ENCODE measurements at regions not wholly inside any gene's neighbourhood (a gene's known extent, or its start where the extent isn't known, plus 50 kb on each side); places are given as distances from the start of the nearest gene placed in this dataset.

DNA sequence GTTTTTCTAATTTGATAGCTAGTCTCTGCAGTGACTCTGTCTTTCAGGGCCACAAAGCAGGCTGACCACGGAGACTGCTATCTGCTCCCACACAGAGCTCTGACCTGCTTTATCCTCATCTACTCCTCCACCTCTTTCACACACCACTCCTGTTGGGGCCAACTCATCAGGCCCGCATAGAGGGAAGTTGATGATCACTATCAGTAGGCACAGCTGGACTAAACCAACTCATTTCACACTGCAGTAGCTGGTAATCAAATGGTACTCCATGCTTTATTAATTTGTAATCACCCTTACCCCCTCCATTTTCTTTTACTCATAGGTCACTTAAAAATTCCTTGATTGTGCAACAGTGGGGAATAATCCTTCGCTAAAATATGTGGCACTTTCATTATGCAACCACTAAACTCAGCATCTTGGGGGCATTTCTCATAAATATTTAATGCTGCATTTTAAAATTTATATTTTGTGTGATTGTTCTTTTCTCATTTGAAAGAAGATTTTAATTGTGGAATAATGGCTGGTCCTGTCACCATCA is 249.8 kb upstream of the GCFC2 start:
- no peaks in the 10 kb centered on the region for H3K9me3 ChIP-seq
- no peak for DNase-seq
- no peak overlapping the region for H3K4me3 ChIP-seq (ENCODE audit: low read depth, low read length)
- H3K4me1 ChIP-seq = no peaks in the 10 kb centered on the region
- no peaks in the 10 kb centered on the region for H3K27me3 ChIP-seq
- TF ChIP-seq, protein P1, sequence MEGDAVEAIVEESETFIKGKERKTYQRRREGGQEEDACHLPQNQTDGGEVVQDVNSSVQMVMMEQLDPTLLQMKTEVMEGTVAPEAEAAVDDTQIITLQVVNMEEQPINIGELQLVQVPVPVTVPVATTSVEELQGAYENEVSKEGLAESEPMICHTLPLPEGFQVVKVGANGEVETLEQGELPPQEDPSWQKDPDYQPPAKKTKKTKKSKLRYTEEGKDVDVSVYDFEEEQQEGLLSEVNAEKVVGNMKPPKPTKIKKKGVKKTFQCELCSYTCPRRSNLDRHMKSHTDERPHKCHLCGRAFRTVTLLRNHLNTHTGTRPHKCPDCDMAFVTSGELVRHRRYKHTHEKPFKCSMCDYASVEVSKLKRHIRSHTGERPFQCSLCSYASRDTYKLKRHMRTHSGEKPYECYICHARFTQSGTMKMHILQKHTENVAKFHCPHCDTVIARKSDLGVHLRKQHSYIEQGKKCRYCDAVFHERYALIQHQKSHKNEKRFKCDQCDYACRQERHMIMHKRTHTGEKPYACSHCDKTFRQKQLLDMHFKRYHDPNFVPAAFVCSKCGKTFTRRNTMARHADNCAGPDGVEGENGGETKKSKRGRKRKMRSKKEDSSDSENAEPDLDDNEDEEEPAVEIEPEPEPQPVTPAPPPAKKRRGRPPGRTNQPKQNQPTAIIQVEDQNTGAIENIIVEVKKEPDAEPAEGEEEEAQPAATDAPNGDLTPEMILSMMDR (IDR thresholded peaks at IDR 0.05; ENCODE audit: low read depth, low read length) = no peak
- H3K36me3 ChIP-seq = no peaks in the 10 kb centered on the region

DNA sequence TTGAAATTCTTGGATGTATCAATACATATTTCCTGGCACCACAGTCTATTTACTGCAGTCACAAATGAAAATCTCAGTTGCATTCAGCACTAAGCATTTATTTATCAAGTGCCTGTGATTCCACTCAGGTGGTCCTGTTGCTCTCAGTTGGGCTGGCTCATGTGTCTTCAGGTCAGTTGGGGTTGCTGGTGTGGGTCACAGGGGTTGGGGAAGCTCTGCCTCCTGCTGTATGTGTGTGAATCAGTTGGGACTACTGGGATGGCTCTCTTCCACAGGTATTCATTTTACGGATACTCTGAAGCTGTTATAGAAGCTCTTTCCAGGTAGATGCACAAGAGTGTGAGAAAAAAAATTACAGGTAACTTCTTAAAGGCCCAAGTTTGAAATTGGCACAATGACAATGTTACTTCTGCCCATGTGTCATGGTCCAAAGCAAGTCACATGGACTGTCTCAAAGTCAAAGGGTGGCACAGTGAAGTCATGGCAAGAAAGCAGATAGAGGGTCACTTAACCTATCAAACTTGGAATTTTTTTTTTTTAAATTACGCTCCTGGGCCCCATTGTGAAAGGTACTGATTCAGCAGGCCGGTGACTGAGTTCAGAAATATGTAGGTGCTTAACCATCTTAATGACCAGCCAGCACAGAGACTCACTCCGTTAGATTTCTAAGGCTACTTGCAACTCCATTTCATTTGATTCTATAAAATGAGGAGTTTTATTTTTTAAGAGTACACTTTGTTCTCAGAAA is 249.2 kb upstream of the GCFC2 start:
- TF ChIP-seq, protein P1 (IDR thresholded peaks at IDR 0.05; ENCODE audit: low read depth, low read length) = no peak
- Histone ChIP-seq H3K9me3 (no peaks in the 10 kb centered on the region), H3K4me1 (no peaks in the 10 kb centered on the region), H3K4me3 (ENCODE audit: low read depth, low read length) (no peak overlapping the region), H3K36me3 (no peaks in the 10 kb centered on the region), H3K27me3 (no peaks in the 10 kb centered on the region)
- DNase-seq = no peak

DNA sequence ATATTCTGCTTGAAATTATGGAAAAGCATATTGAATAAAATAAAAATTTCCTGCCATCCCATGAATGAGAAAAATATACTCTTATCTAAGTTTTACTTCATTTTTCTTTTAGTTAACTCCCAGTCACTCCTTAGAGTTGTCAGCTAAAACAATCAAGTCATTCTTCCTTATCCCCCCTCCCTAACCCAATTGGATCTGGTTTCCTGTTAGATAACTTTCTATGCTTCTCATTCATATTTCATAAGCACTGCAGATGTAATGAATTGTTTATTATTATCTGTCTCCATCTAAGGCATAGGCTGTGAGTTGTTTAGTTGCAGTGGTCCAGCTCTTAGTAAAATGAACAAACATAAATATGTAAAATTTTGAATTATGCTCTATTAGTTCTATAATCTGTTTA is 244.0 kb upstream of the GCFC2 start:
- no peaks in the 10 kb centered on the region for H3K4me1 ChIP-seq
- no peaks in the 10 kb centered on the region for H3K9me3 ChIP-seq
- TF ChIP-seq, protein P1 (IDR thresholded peaks at IDR 0.05; ENCODE audit: low read depth, low read length) = no peak
- no peaks in the 10 kb centered on the region for H3K27me3 ChIP-seq
- no peak for DNase-seq
- no peaks in the 10 kb centered on the region for H3K36me3 ChIP-seq
- H3K4me3 ChIP-seq (ENCODE audit: low read depth, low read length) = no peak overlapping the region

DNA sequence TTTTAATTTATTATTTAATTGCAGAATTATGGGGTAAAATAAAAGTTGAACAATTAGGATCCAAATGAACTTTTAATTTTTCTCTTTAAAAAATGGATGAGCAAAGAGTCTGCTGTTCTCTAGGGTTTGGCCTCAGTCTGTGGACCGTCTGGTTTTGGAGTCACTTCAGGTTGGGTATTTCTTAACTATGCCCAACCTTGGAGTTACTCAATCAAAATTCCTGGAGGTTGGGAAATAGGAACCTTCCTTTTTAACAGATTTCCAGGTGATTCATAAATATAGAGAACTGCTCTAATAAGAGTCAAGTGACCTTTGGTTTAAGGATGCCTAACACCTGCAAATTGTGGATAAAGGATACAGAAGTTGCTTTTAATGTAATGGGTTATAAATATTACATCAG is 241.5 kb upstream of the GCFC2 start:
- Histone ChIP-seq H3K36me3 (no peaks in the 10 kb centered on the region), H3K4me3 (ENCODE audit: low read depth, low read length) (no peak overlapping the region), H3K27me3 (no peaks in the 10 kb centered on the region), H3K9me3 (no peaks in the 10 kb centered on the region), H3K4me1 (no peaks in the 10 kb centered on the region)
- DNase-seq = no peak
- TF ChIP-seq, protein P1 (IDR thresholded peaks at IDR 0.05; ENCODE audit: low read depth, low read length) = no peak

DNA sequence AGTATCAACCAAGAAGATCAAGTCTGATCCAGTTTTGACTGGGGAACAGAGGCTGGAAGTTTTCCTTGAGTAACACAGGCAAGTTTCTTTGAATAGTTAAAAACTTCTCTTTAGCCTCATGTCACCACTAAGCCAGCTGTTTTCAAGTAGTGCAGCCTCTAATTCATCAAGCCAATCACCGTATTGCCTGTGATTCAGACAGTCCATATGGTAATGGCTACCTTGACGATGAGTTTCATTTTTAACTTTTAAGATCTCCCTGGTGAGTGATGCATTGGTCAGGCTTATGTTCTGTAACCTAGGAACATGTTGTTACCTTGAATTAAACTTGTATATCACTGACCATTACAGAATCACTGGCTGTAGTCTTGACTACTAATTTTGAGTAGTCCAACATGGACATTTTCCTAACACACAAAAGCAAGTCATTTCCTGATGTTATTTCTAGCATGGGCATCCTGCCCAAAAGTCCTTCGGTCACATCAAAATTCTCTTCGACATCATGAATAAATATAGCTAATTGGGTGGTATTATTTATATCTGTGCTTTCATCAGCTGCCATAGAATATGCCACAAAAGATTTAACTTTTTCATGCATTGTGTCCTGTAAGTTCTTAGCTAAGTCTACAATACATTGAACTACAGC is 238.8 kb upstream of the GCFC2 start:
- TF ChIP-seq, protein P1 (IDR thresholded peaks at IDR 0.05; ENCODE audit: low read depth, low read length) = no peak
- no peak overlapping the region for H3K4me3 ChIP-seq (ENCODE audit: low read depth, low read length)

DNA sequence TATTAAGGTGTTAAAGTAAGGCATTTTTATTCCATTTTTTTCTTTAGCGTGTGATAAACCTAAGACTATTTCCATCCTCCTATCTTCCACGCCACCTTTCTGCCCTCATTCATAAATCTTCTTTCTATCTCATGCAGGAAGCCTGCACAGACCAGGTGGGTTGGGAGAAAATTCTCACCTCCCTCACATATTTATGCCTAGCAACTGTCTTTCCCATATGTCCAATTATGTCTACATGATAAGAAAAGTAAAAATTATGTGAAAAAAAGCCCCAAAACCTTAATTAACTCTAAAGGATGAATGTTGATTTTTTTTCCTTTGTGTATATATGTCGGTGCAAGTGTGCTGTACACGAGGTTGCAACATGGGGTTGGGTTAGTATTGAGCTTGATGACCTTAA is 225.6 kb upstream of the GCFC2 start:
- TF ChIP-seq, protein P1 (IDR thresholded peaks at IDR 0.05; ENCODE audit: low read depth, low read length) = no peak
- no peaks in the 10 kb centered on the region for H3K36me3 ChIP-seq
- H3K4me1 ChIP-seq = no peaks in the 10 kb centered on the region
- H3K9me3 ChIP-seq = no peaks in the 10 kb centered on the region
- H3K27me3 ChIP-seq = no peaks in the 10 kb centered on the region
- no peak for DNase-seq
- no peak overlapping the region for H3K4me3 ChIP-seq (ENCODE audit: low read depth, low read length)

More for the DNA sequence above, 238.8 kb upstream of the GCFC2 start:
- Histone ChIP-seq H3K36me3 (no peaks in the 10 kb centered on the region), H3K9me3 (no peaks in the 10 kb centered on the region), H3K4me1 (no peaks in the 10 kb centered on the region), H3K27me3 (no peaks in the 10 kb centered on the region)
- DNase-seq = no peak

All from BE2C (cell line).